K562 (cell line): ENCODE measurements at regions not wholly inside any gene's neighbourhood (a gene's known extent, or its start where the extent isn't known, plus 50 kb on each side); places are given as distances from the start of the nearest gene placed in this dataset.

Source experiments
- ATAC-seq: fragments of 200-7000 bp; cut with Tn5 transposase; 3 replicates; pipeline ENCODE4 v1.9.1; 2020; ENCODE audit warnings: moderate library complexity
- BruUV-seq: library from RNA; stranded (reverse); fragments of 400-500 nt; replicated peaks from 2 replicates; lab custom pipeline; 2021; lab: Mats Ljungman, UMichigan
- CTCF ChIA-PET: fragments of 300-600 bp; formaldehyde crosslinking; extraction: SDS; loops from one replicate; lab custom pipeline; 2021; ENCODE audit warnings: low intra/inter-chr PET ratio; lab: Yijun Ruan, JAX
- POLR2A ChIA-PET: fragments of 300-600, 350-650 bp; sonication (Branson Sonifier 250); formaldehyde crosslinking; extraction: SDS; loops from one replicate; lab custom pipeline; 2021; ENCODE audit warnings: antibody characterized with exemption, inconsistent platforms; lab: Yijun Ruan, JAX
- DNase-seq, 4 experiments: peaks; one replicate each; pipeline versions ENCODE4 v3.0.0 to v3.0.0-alpha.2; 2011 to 2018; ENCODE audit warnings: low spot score in 3 of 4, mixed read lengths in 3 of 4; ENCODE audit errors: extremely low read depth in 1 of 4
- FAIRE-seq: peaks from 2 replicates; lab custom pipeline; 2011; peaks lifted over from hg19 to GRCh38; lab: Jason Lieb, UNC
- H2AFZ ChIP-seq: 2 replicates; pipeline ENCODE4 v1.6.0; 2011; ENCODE audit warnings: low read depth, low read length, control low read depth, inconsistent platforms
- H3K27ac ChIP-seq: fragments of 200-600 bp; 3 replicates; pipeline ENCODE4 v1.8.0; 2011; ENCODE audit warnings: low read depth, mild to moderate bottlenecking, control low read depth, inconsistent platforms, low read length, moderate library complexity, mixed read lengths; ENCODE audit errors: extremely low read depth
- H3K27me3 ChIP-seq, 2 experiments: fragments of 300-600 bp in 1 of 2; 2 replicates in 1 of 2; 3 replicates in 1 of 2; pipeline versions ENCODE4 v1.6.0 to v1.8.0; 2011; ENCODE audit warnings: inconsistent platforms in 2 of 2, low read length in 2 of 2, mild to moderate bottlenecking in 1 of 2, mixed read lengths in 1 of 2, moderate library complexity in 1 of 2; ENCODE audit not compliant: control insufficient read depth in 2 of 2, insufficient read depth in 2 of 2
- H3K36me3 ChIP-seq: fragments of 300-600 bp; 3 replicates; pipeline ENCODE4 v1.8.0; 2011; ENCODE audit warnings: mild to moderate bottlenecking, low read length, inconsistent platforms; ENCODE audit not compliant: control insufficient read depth, insufficient read depth
- H3K4me1 ChIP-seq, 2 experiments: fragments of 200-600 bp in 1 of 2; replicated peaks in 1 of 2; 2 replicates in 1 of 2; 3 replicates in 1 of 2; pipeline versions ENCODE4 v1.5.1 to v1.8.0; 2011; ENCODE audit warnings: inconsistent platforms in 2 of 2, low read length in 2 of 2, mild to moderate bottlenecking in 1 of 2, mixed read lengths in 1 of 2, moderate library complexity in 1 of 2; ENCODE audit not compliant: control insufficient read depth in 2 of 2, insufficient read depth in 2 of 2
- H3K4me2 ChIP-seq: 2 replicates; pipeline ENCODE4 v1.6.1; 2011; ENCODE audit warnings: low read length, control low read depth, inconsistent platforms, mixed read lengths; ENCODE audit not compliant: insufficient read depth
- H3K4me3 ChIP-seq: fragments of 200-600 bp; sonication (generic), shearing (Covaris generic); 2 replicates; pipeline ENCODE4 v1.5.1; 2016; ENCODE audit warnings: control low read depth, inconsistent platforms
- H3K79me2 ChIP-seq: fragments of 200-600 bp; 3 replicates; pipeline ENCODE4 v1.8.0; 2011; ENCODE audit warnings: low read length, inconsistent platforms; ENCODE audit not compliant: control insufficient read depth, insufficient read depth
- H3K9ac ChIP-seq, 2 experiments: 2 replicates each; pipeline versions ENCODE4 v1.6.0 to v1.6.1; 2011; ENCODE audit warnings: low read depth in 2 of 2, low read length in 2 of 2, control low read depth in 1 of 2, inconsistent platforms in 1 of 2, mild to moderate bottlenecking in 1 of 2, mixed read lengths in 1 of 2; ENCODE audit not compliant: insufficient read depth in 1 of 2
- H3K9me1 ChIP-seq: one replicate; pipeline ENCODE4 v1.6.0; 2011; ENCODE audit warnings: inconsistent platforms, mild to moderate bottlenecking, low read length, moderate library complexity; ENCODE audit not compliant: control insufficient read depth, insufficient read depth
- H3K9me3 ChIP-seq: replicated peaks from 2 replicates; pipeline ENCODE4 v1.5.1; 2011; ENCODE audit warnings: low read depth, low read length, inconsistent platforms; ENCODE audit not compliant: control insufficient read depth, insufficient read depth
- H4K20me1 ChIP-seq: replicated peaks from 2 replicates; pipeline ENCODE4 v1.6.1; 2011; ENCODE audit warnings: low read length, inconsistent platforms, mixed read lengths; ENCODE audit not compliant: control insufficient read depth, insufficient read depth
- CBX8 ChIP-seq: fragments of 200-600 bp; sonication (generic); IDR thresholded peaks from 2 replicates; pipeline ENCODE4 v1.6.1; 2012; ENCODE audit warnings: borderline replicate concordance, mixed run types, low read depth, mild to moderate bottlenecking, moderate library complexity, mixed read lengths, low read length, control low read depth, inconsistent platforms; ENCODE audit not compliant: poor library complexity, severe bottlenecking; ENCODE audit errors: extremely low read depth
- HNRNPH1 ChIP-seq: fragments of 200-400 bp; formaldehyde crosslinking; optimal IDR thresholded peaks from 2 replicates; pipeline ENCODE3; 2017; ENCODE audit warnings: low read depth, mild to moderate bottlenecking, low read length, moderate library complexity
- HNRNPK ChIP-seq: fragments of 200-400 bp; formaldehyde crosslinking; IDR thresholded peaks from one replicate; pipeline ENCODE4 v1.6.1; 2018; ENCODE audit warnings: mild to moderate bottlenecking, low read depth, low read length; ENCODE audit not compliant: poor library complexity, severe bottlenecking
- HNRNPUL1 ChIP-seq: fragments of 200-400 bp; formaldehyde crosslinking; IDR thresholded peaks from 2 replicates; pipeline ENCODE4 v1.6.1; 2017; ENCODE audit warnings: low read length
- NFE2 ChIP-seq: IDR thresholded peaks from 2 replicates; pipeline ENCODE4 v1.6.1; 2014; ENCODE audit warnings: antibody characterized with exemption, low read depth
- PRPF4 ChIP-seq: fragments of 200-400 bp; formaldehyde crosslinking; IDR thresholded peaks from one replicate; pipeline ENCODE4 v1.6.1; 2017; ENCODE audit warnings: low read length, low read depth, mild to moderate bottlenecking; ENCODE audit not compliant: insufficient read depth, poor library complexity, severe bottlenecking
- PURB ChIP-seq: sonication (generic); formaldehyde crosslinking; IDR thresholded peaks from 2 replicates; pipeline ENCODE4 v1.9.0; 2021; ENCODE audit warnings: low read depth, mild to moderate bottlenecking, missing genetic modification reagents
- RFX1 ChIP-seq: fragments of 450-650 bp; IDR thresholded peaks from 2 replicates; pipeline ENCODE4 v1.6.1; 2016; ENCODE audit warnings: mild to moderate bottlenecking, moderate library complexity
- RFX5 ChIP-seq: IDR thresholded peaks from 2 replicates; pipeline ENCODE4 v1.6.1; 2011; ENCODE audit warnings: low read depth, mild to moderate bottlenecking, improper control_type of control experiment, low read length
- SMARCA5 ChIP-seq: fragments of 450-650 bp; IDR thresholded peaks from 2 replicates; pipeline ENCODE4 v1.6.1; 2016
- ZNF143 ChIP-seq: sonication (generic); formaldehyde crosslinking; IDR thresholded peaks from 2 replicates; pipeline ENCODE4 v1.9.0; 2022; ENCODE audit warnings: mild to moderate bottlenecking, missing genetic modification reagents
- ZNF24 ChIP-seq: fragments of 450-650 bp; IDR thresholded peaks from 2 replicates; pipeline ENCODE4 v1.6.1; 2016
- ZNF431 ChIP-seq: sonication (generic); formaldehyde crosslinking; IDR thresholded peaks from 2 replicates; pipeline ENCODE4 v1.8.0; 2022; ENCODE audit warnings: mild to moderate bottlenecking, missing genetic modification reagents
- ZNF699 ChIP-seq: fragments of 250-450 bp; sonication (Bioruptor Pico); IDR thresholded peaks from 2 replicates; pipeline ENCODE4 v1.8.0; 2021; ENCODE audit warnings: mild to moderate bottlenecking, moderate library complexity; ENCODE audit not compliant: insufficient replicate concordance
- WGBS: fragments of 100-300 bp; shearing (Covaris generic); methylation state at CpG from one replicate; pipeline ENCODE4 v1.1.6; 2016; ENCODE audit warnings: low coverage, mixed read lengths; ENCODE audit not compliant: insufficient coverage; ENCODE audit errors: missing lambda C conversion rate; 5-methylcytosine and 5-hydroxymethylcytosine counted together
- in situ Hi-C: fragments of 300-500 bp; cut with MboI; formaldehyde crosslinking; loops from 4 replicates; pipeline ENCODE4 v1.15.0; 2018; ENCODE audit warnings: inconsistent platforms, mixed read lengths
- intact Hi-C: fragments of 100-400 bp; cut with micrococcal nuclease; formaldehyde crosslinking; loops from 2 replicates; pipeline ENCODE4 v1.14.2; 2022
- TF ChIP-seq, protein P1 (sequence below): fragments of 450-650 bp; IDR thresholded peaks from 2 replicates; pipeline ENCODE4 v1.6.1; 2016; ENCODE audit warnings: mild to moderate bottlenecking
- TF ChIP-seq, protein P2 (sequence below): sonication (generic); formaldehyde crosslinking; IDR thresholded peaks from 2 replicates; pipeline ENCODE4 v1.8.1; 2023; ENCODE audit warnings: missing genetic modification reagents, mild to moderate bottlenecking, borderline replicate concordance
- TF ChIP-seq, protein P3 (sequence below): IDR thresholded peaks from 2 replicates; pipeline ENCODE4 v1.6.1; 2011; ENCODE audit not compliant: insufficient read length; ENCODE audit errors: extremely low read depth

DNA sequence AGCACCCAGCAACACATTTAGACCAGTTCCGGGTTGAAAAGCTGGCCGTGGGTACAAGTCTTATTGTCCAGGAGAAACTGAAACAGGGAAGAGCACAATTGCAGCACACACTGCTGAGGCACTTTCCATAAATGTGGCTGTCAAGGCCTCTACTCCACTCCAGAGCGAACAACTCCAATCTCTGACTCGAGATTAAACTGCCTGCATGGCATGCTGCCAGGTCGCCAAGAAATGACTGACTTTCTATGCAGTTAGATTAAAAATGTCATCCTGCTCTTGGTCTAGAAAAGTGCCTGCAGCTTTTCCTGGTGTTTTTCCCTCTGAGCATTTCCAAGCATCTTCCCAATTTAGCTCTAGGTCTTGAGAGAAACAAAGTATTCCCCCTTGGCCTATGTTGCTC is 260.6 kb upstream of the EMCN start:
- FAIRE-seq = no peak
- TF ChIP-seq NFE2 (no peak), RFX1 (no peak), PRPF4 (no peak), PURB (CRISPR knock-in tag) (no peak), ZNF431 (CRISPR knock-in tag) (no peak), HNRNPK (no peak), HNRNPH1 (no peak), ZNF143 (CRISPR knock-in tag) (no peak), ZNF24 (no peak), ZNF699 (CRISPR knock-in tag) (no peak), RFX5 (no peak), HNRNPUL1 (no peak), SMARCA5 (no peak), CBX8 (no peak)
- TF ChIP-seq, protein P1, sequence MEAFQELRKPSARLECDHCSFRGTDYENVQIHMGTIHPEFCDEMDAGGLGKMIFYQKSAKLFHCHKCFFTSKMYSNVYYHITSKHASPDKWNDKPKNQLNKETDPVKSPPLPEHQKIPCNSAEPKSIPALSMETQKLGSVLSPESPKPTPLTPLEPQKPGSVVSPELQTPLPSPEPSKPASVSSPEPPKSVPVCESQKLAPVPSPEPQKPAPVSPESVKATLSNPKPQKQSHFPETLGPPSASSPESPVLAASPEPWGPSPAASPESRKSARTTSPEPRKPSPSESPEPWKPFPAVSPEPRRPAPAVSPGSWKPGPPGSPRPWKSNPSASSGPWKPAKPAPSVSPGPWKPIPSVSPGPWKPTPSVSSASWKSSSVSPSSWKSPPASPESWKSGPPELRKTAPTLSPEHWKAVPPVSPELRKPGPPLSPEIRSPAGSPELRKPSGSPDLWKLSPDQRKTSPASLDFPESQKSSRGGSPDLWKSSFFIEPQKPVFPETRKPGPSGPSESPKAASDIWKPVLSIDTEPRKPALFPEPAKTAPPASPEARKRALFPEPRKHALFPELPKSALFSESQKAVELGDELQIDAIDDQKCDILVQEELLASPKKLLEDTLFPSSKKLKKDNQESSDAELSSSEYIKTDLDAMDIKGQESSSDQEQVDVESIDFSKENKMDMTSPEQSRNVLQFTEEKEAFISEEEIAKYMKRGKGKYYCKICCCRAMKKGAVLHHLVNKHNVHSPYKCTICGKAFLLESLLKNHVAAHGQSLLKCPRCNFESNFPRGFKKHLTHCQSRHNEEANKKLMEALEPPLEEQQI = no peak
- TF ChIP-seq, protein P2, sequence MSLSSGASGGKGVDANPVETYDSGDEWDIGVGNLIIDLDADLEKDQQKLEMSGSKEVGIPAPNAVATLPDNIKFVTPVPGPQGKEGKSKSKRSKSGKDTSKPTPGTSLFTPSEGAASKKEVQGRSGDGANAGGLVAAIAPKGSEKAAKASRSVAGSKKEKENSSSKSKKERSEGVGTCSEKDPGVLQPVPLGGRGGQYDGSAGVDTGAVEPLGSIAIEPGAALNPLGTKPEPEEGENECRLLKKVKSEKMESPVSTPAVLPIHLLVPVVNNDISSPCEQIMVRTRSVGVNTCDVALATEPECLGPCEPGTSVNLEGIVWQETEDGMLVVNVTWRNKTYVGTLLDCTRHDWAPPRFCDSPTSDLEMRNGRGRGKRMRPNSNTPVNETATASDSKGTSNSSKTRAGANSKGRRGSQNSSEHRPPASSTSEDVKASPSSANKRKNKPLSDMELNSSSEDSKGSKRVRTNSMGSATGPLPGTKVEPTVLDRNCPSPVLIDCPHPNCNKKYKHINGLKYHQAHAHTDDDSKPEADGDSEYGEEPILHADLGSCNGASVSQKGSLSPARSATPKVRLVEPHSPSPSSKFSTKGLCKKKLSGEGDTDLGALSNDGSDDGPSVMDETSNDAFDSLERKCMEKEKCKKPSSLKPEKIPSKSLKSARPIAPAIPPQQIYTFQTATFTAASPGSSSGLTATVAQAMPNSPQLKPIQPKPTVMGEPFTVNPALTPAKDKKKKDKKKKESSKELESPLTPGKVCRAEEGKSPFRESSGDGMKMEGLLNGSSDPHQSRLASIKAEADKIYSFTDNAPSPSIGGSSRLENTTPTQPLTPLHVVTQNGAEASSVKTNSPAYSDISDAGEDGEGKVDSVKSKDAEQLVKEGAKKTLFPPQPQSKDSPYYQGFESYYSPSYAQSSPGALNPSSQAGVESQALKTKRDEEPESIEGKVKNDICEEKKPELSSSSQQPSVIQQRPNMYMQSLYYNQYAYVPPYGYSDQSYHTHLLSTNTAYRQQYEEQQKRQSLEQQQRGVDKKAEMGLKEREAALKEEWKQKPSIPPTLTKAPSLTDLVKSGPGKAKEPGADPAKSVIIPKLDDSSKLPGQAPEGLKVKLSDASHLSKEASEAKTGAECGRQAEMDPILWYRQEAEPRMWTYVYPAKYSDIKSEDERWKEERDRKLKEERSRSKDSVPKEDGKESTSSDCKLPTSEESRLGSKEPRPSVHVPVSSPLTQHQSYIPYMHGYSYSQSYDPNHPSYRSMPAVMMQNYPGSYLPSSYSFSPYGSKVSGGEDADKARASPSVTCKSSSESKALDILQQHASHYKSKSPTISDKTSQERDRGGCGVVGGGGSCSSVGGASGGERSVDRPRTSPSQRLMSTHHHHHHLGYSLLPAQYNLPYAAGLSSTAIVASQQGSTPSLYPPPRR = no peak
- TF ChIP-seq, protein P3, sequence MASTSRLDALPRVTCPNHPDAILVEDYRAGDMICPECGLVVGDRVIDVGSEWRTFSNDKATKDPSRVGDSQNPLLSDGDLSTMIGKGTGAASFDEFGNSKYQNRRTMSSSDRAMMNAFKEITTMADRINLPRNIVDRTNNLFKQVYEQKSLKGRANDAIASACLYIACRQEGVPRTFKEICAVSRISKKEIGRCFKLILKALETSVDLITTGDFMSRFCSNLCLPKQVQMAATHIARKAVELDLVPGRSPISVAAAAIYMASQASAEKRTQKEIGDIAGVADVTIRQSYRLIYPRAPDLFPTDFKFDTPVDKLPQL = no peak

More for the DNA sequence above, 260.6 kb upstream of the EMCN start:
- in situ Hi-C loops = no loop called here
- no peaks in the 10 kb centered on the region for H3K79me2 ChIP-seq
- no peak overlapping the region for H3K27ac ChIP-seq
- no peak overlapping the region for H2AFZ ChIP-seq
- 0% methylated on average over 5 of the region's 5 CpGs for WGBS
- H4K20me1 ChIP-seq = no peaks in the 10 kb centered on the region
- H3K4me3 ChIP-seq = no peak overlapping the region
- no peaks in the 10 kb centered on the region for H3K4me1 ChIP-seq
- H3K9me3 ChIP-seq = peaks cover 4% of the 10 kb centered on the region; the same call in 1 of the 2 replicates
- DNase-seq (no peak), ATAC-seq (no peak)
- H3K27me3 ChIP-seq = no peaks in the 10 kb centered on the region
- no peak overlapping the region for H3K9ac ChIP-seq
- no peak overlapping the region for H3K4me2 ChIP-seq
- H3K36me3 ChIP-seq = no peaks in the 10 kb centered on the region
- ChIA-PET CTCF (no interaction called here), POLR2A (no interaction called here)
- intact Hi-C loops = no loop called here
- no TSS peak for BruUV-seq
- no peaks in the 10 kb centered on the region for H3K9me1 ChIP-seq
